ENCODE measurements at regions not wholly inside any gene's neighbourhood (a gene's known extent, or its start where the extent isn't known, plus 50 kb on each side); places are given as distances from the start of the nearest gene placed in this dataset.

GRCh38 chr2:58893656-58894351 is 652.7 kb upstream of the FANCL start:
- Histone ChIP-seq H3K27ac (ENCODE audit: low read length) (no peak overlapping the region), H3K4me3 (ENCODE audit: low read depth in 1 of 2, low read length in 2 of 2) (no peak overlapping the region), H3K27me3 (ENCODE audit: insufficient read depth, low read length, poor library complexity) (peaks cover 4% of the 10 kb centered on the region), H3K79me2 (ENCODE audit: insufficient read depth, low read length) (no peaks in the 10 kb centered on the region), H3K9me3 (ENCODE audit: insufficient read depth, low read length, severe bottlenecking) (no peaks in the 10 kb centered on the region), H3K4me2 (ENCODE audit: insufficient read depth, low read length) (no peak overlapping the region), H2AFZ (ENCODE audit: low read depth, low read length) (no peak overlapping the region), H3K4me1 (ENCODE audit: insufficient read depth, low read length) (peaks cover 8% of the 10 kb centered on the region; the same call in 1 of the 2 replicates), H3K9ac (ENCODE audit: low read depth, low read length) (no peak overlapping the region), H3K36me3 (ENCODE audit: insufficient read depth, low read length) (no peaks in the 10 kb centered on the region), H4K20me1 (ENCODE audit: insufficient read depth, low read length) (no peaks in the 10 kb centered on the region)
- no peak for DNase-seq
- no peak for ATAC-seq (ENCODE audit: insufficient read depth, low read depth)
- no peak for TF ChIP-seq EZH2 (IDR thresholded peaks at IDR 0.05; ENCODE audit: borderline replicate concordance, low read depth, low read length, severe bottlenecking)
- TF ChIP-seq CTCF (IDR thresholded peaks at IDR 0.05; ENCODE audit: borderline replicate concordance, extremely low read depth, low read length, poor library complexity, severe bottlenecking), result no peak

GRCh38 chr2:58891828-58892377 is 650.8 kb upstream of the FANCL start:
- Histone ChIP-seq H3K36me3 (ENCODE audit: insufficient read depth, low read length) (no peaks in the 10 kb centered on the region), H3K9me3 (ENCODE audit: insufficient read depth, low read length, severe bottlenecking) (no peaks in the 10 kb centered on the region), H3K79me2 (ENCODE audit: insufficient read depth, low read length) (no peaks in the 10 kb centered on the region), H3K27ac (ENCODE audit: low read length) (no peak overlapping the region), H3K4me3 (ENCODE audit: low read depth in 1 of 2, low read length in 2 of 2) (no peak overlapping the region), H3K9ac (ENCODE audit: low read depth, low read length) (no peak overlapping the region), H2AFZ (ENCODE audit: low read depth, low read length) (no peak overlapping the region), H3K4me2 (ENCODE audit: insufficient read depth, low read length) (no peak overlapping the region), H4K20me1 (ENCODE audit: insufficient read depth, low read length) (no peaks in the 10 kb centered on the region), H3K27me3 (ENCODE audit: insufficient read depth, low read length, poor library complexity) (peaks cover 4% of the 10 kb centered on the region), H3K4me1 (ENCODE audit: insufficient read depth, low read length) (peaks cover 8% of the 10 kb centered on the region; the same call in 1 of the 2 replicates)
- TF ChIP-seq CTCF (IDR thresholded peaks at IDR 0.05; ENCODE audit: borderline replicate concordance, extremely low read depth, low read length, poor library complexity, severe bottlenecking) (no peak), EZH2 (IDR thresholded peaks at IDR 0.05; ENCODE audit: borderline replicate concordance, low read depth, low read length, severe bottlenecking) (no peak)
- DNase-seq (no peak), ATAC-seq (ENCODE audit: insufficient read depth, low read depth) (no peak)

- H4K20me1 ChIP-seq (ENCODE audit: insufficient read depth, low read length), result no peaks in the 10 kb centered on the region
Observed at GRCh38 chr2:58890865-58891525, 649.9 kb upstream of the FANCL start.

More at GRCh38 chr2:58890865-58891525, 649.9 kb upstream of the FANCL start:
- Histone ChIP-seq H3K9ac (ENCODE audit: low read depth, low read length) (no peak overlapping the region), H3K79me2 (ENCODE audit: insufficient read depth, low read length) (no peaks in the 10 kb centered on the region), H3K4me1 (ENCODE audit: insufficient read depth, low read length) (peaks cover 8% of the 10 kb centered on the region; the same call in 1 of the 2 replicates), H3K36me3 (ENCODE audit: insufficient read depth, low read length) (no peaks in the 10 kb centered on the region), H3K27ac (ENCODE audit: low read length) (no peak overlapping the region), H3K27me3 (ENCODE audit: insufficient read depth, low read length, poor library complexity) (peaks cover 4% of the 10 kb centered on the region), H3K4me3 (ENCODE audit: low read depth in 1 of 2, low read length in 2 of 2) (no peak overlapping the region), H2AFZ (ENCODE audit: low read depth, low read length) (no peak overlapping the region), H3K9me3 (ENCODE audit: insufficient read depth, low read length, severe bottlenecking) (no peaks in the 10 kb centered on the region), H3K4me2 (ENCODE audit: insufficient read depth, low read length) (no peak overlapping the region)
- TF ChIP-seq CTCF (IDR thresholded peaks at IDR 0.05; ENCODE audit: borderline replicate concordance, extremely low read depth, low read length, poor library complexity, severe bottlenecking) (no peak), EZH2 (IDR thresholded peaks at IDR 0.05; ENCODE audit: borderline replicate concordance, low read depth, low read length, severe bottlenecking) (no peak)
- no peak for ATAC-seq (ENCODE audit: insufficient read depth, low read depth)
- DNase-seq, result no peak
